Stimulated activated CD4-positive, alpha-beta T cell treated with anti-CD3 and anti-CD28 coated beads, TNF-alpha, amount 100 ng/mL, for 1 hour (primary cell): ENCODE measurements at regions not wholly inside any gene's neighbourhood (a gene's known extent, or its start where the extent isn't known, plus 50 kb on each side); places are given as distances from the start of the nearest gene placed in this dataset.
"Not testable (repeated sequence)": the region's sequence is repeated elsewhere in the genome, so short reads cannot be mapped to it uniquely, and the experiment has no call there.

ENCODE experiments used
- DNase-seq, 3 donors: peaks; one replicate each; pipeline ENCODE4 v3.0.0-alpha.2; 2020; ENCODE audit warnings: low read depth in 3 of 3, low spot score in 1 of 3

DNA sequence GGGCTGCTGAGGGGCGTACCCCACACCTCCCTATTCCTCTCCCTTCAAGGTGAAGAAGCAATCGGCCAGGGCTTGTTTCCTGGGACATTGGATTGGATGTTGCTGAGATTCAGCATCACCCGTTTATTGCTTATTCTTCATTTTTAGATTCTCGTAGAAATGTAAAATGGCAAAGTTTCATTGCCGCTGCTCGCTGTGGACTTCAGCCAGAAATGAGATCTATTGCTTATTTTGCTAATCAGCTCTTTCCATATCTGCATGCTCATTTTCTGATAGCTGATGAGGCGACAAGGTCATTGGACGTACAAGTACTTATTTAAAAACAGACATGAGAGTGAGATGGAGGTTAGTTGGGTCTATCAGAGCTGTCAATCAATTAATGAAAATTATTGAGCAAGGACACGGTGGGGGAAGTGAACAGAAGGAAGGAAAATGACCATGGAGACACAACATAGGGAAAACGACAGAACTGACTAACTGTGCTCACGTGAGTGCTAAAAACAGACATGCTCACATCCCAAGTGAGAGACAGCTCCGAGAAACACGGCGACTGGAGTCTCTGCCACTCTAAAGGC is 471.2 kb downstream of the NR2F2 start:
- no peak for DNase-seq

DNA sequence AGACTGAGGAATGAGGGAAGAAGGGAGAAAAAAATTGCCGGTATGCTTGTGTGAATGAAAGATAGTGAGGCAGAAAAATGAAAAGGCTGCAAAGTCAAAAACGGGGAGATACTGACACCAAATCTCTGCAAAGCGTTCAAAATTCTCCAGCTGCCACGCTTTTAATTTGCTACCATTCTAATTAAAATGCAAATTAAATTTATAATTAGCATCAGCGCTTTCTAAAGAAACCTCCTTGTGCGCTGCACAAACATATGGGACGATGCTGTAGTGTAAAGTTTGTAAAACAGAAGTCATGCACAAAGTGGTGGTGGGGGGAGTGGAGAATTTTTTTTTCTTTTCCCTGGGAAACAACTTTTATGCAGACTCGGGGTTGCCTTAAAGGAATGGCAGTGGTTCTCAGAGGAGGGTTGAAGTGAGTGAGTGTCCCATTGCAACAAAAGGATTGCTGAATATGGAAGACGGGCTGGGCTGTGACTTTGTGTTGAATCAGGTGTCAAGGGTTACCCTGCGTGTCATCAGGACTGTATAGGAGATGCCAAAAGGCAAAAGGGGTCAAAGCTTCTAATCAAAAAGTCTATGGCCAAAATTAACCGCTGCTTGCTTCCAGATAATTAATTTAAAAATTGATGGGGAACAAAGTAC is 472.2 kb downstream of the NR2F2 start:
- DNase-seq = no peak

DNA sequence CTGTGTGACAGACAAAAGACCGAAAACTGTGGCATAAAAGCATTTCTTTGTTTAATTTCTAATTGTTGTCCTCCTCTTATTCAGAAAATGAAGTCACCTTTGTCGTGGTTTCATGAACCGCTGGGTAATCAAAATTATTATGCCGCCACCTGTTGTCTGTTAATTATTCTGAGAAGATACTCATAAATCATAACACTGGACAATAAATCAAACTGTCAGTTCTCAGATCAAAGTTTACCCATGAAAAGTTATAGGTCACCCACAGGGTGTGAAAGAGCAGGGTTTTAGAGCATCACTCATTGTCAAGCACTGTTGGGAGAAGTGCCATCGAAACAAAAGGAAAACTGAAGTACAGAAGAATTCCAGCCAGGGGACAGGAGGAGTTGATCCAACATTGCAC is 474.3 kb downstream of the NR2F2 start:
- DNase-seq = no peak

DNA sequence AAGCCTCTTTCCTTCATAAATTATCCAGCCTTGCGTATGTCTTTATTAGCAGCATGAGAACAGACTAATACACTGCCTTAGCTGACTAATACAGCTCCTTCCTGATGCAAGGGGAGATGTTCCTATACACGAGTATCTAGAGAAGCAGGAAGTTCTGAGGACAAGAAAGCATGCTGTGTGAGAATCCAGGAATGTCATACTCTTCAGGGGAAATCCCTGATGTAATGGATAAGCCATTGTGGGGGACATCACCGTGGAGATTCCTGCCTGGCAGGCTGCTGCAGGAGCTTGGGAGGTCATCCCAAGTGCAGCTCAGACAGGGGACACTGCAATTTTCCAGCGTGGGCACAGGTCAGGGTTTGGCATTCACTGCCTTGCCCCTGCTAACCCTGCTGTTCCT is 476.9 kb downstream of the NR2F2 start:
- no peak for DNase-seq

DNA sequence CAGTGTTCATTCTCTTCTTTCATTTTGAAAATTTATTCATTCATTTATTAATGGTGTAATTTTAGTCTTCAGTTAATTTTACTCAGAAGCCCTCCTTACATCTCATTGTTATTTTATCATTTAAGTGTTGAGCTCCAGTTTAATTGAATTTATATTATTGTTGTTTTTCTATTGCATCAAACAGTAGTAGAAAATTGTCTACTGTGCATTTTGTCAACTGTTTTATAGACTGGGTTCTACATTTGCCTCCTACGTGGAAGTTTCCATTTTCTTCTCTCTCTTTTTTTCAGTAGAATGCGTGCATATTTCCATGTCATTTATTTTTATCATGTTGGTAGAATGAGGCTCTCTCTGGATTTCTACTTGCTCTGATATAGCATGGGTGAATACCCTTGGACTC is 487.4 kb downstream of the NR2F2 start:
- no peak for DNase-seq

DNA sequence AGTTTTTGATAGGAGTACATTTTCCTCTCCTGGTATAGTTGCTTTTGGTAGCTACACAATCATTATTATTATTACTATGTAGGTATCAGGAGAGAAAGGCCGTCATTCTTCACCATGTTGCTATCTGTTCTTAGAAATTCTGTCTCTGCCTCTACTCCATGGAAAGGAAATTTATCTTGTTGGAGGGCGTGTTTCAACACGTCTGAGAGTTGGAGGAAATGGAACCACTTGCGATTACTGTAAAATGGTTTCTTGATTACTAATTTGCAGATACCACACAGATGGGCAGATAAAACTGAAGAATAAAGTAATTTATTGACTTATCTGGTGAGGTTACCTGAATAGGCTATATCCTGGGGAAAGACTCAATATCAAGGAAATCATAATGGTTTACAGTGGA is 488.4 kb downstream of the NR2F2 start:
- no peak for DNase-seq

DNA sequence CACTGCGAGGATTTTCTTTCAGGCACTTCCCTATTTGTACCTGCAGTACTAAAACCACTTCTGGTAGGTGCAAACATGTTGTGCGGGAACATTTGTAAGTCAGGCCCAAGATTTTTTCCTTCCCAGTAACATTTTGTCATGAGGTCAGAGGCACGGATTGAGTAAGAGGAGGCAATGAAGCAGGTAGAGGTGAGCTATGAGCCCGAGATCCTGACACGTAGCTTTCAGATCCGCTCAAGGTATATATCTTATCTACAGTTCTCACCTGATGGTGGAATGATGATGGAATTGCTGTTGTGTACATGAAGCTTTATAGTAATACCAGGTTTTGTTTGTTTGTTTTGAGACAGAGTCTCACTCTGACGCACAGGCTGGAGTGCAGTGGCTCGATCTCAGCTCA is 497.5 kb downstream of the NR2F2 start:
- no peak for DNase-seq

DNA sequence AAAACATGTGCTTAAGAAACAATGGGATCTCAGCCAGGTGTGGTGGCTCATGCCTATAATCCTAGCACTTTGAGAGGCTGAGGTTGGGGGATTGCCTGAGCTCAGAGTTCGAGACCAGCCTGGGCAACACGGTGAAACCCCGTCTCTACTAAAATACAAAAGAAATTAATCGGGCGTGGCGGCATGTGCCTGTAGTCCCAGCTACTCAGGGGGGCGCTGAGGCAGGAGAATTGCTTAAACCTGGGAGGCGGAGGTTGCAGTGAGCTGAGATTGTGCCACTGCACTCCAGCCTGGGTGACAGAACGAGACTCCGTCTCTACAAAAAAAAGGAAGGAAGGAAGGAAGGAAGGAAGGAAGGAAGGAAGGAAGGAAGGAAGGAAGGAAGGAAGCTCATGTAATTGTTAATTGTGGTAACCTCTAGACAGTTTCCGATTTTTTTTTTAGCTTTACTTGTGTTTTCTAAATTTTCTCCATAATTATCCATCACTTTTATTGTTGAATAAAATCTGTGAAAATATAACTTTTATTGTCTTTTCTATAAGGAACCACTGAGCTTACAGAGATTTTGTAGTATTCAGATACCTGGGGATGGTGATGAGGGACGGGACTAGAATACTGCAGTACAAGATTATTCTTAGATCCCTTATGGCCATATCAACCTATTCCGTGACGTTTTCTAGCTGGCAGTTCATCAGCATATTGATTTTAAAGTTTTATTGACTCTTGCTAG is 506.9 kb downstream of the NR2F2 start:
- no peak for DNase-seq

DNA sequence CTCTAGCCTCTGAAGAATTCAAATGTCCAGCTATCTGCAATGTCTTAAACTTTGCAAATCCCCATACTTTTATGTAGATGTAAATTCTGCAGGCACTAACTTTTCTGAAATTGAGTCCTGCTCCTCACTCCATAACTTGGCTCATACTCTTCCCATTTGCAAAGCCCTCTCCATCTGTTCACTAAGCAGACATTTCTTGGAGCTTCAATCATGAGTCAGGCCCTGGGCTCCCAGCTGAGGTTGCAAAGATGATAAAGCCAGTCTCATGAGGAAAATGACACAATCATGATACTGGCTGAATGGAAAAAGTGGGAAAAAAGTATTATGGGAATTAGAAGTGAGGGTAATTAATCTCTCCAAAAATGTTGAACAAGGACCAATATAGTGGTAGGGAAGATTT is 507.6 kb downstream of the NR2F2 start:
- DNase-seq = no peak

DNA sequence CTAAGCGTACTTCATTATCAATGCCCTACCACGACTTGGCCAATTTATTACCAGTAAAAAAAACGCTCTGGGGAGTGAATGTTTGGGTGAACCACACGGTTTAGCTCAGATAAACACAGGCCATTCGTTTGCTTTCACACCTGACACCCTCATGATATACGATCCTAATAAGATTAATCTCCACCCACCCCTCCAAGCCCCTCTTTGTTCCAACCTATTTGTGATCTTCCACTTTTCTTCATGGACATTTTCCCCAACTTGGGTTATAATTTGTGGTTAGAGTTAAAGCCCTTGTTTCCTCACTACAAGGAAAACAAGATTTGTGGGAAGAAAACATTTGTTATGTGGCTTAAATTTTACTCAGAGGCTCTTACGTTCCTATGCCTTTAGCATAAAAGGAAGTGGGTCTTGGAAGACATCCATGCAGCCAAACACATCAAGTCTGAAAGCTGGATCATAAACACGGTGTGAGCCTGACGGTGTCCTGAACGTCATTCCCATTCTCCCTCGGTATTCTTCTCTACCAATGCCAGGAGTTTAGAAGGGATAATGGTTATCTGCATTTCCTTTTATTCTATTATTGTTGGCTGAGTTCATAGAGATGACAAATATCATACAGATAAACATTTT is 518.9 kb downstream of the NR2F2 start:
- DNase-seq = no peak

DNA sequence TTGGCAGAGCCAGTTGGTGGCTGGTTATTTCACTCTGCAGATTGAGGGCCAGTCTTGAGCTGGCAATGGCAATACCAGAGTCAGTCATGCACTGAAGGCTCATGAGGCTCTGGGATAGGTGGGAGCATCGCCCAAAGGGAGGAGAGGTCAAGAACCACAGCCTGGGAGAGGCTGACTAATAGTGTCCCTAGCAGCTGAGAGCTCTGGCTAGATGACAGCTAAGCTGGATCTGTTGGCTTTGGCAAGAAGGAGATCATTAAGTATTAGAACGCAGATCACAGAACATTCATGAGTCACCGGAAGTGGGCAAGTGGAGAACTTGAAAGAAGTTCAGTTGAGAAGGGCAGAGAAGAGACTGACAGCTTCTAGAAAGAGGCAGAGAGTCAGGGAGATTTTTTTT is 521.1 kb downstream of the NR2F2 start:
- DNase-seq = no peak

DNA sequence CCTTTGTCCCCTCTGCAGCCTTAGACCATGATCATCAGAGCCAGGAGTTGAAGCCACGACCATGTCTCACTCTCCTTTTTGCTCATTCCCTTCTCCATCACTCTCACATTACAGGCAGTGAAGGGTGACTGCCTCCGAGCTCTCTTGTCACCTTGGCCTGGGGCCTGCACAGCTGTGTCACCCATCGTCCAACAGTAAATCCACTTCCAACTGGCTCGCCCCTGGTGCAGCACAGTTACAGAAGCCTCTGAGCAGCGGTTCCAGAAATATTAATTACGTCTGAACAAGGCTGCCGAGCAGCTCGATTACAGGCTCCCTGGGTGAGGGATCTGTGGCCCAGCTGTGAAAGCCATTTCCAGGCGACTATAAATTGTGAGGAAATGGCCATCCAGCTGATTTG is 528.2 kb downstream of the NR2F2 start:
- DNase-seq = no peak

DNA sequence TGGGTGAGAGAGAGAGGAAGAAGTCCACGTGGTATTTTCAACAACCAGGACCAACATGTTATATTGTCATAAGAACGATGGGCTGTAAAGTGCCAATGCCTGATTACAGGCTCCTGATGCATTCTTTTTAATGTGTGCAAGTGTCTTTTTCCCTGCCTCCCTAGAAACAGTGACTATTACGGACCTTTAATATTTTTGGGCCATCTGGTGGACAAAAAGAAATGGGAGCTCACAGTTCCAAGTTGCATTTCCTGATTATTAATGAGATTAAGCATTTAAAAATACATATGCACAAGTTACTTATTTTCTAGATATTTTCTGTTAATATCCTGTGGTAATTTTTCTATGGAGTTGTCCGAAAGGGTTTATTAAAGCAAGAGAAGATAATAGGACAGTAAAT is 530.2 kb downstream of the NR2F2 start:
- no peak for DNase-seq

DNA sequence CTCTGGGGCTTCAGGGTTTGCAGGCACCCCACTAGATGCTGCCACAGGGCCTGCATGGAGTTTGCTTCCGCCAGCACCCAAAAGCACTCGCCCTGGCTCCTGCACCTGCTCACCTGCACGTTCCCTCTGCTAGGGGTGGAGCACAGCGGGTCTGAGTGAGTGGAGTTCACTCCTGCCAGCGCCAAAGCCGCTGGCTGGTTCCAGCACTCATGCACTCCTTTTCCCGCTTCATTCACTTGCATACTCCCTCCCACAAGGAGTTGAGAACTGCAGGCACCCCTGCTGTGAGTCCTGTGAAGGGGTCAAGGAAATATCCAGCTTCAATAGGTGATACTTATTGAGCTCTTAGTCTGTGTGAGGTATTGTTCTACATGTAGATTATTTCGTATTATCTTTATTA is 537.5 kb downstream of the NR2F2 start:
- DNase-seq = no peak

DNA sequence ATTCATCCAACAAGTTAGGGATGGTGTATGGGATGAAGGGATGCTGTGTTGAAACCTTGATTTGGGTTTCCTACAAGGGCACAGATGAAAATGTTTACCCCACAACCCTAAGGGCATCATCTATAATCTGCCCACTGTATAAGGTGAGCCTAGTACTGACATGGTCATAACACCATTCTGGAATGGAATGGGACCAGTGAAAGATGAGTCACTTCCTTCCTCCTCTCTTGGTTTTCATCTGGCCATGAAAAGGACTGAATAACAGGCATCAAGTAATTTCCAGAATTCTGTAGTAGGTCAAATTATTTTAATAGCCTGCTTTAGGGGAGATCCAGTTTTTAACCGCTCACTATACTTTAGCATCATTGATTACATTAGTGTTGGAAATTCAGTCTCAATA is 538.6 kb downstream of the NR2F2 start:
- DNase-seq = no peak

DNA sequence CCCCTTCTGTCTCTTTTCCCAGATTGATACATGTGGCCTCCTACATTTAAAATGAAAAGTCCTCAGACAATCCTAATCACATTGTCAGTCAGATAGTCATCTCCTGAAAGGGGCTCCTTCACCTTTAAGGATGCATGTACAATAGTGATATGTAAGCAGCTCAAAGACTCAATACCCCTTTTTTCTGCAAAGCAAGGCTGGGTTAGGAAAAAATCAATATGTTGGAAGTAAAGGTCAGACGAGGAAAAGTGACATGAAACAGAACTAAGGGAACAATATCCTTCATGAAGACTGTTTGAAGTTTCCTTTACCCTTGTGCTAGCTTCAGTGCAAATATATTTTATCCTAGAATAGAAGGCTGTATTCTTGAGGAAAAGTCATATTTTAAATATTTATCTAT is 539.3 kb downstream of the NR2F2 start:
- DNase-seq = no peak

DNA sequence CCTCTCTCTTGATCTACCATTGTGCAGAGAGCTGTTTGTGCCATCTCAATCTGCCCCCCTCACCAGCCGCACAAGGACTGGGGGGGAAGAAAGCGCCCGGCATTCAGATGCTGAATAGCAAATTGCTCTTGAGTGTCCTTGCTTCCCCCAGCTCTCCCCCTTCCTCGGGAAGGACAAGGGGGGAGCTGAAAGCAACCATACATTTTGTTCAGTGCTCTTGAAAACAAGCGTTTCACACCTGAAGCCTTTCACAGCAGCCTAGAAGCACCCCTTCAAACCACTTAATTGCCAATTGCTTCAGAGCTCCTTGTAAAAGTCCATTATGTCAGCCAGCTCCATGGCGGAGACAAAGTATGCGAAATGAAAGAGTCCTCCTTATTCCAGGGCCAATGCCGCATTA is 540.1 kb downstream of the NR2F2 start:
- DNase-seq = no peak

DNA sequence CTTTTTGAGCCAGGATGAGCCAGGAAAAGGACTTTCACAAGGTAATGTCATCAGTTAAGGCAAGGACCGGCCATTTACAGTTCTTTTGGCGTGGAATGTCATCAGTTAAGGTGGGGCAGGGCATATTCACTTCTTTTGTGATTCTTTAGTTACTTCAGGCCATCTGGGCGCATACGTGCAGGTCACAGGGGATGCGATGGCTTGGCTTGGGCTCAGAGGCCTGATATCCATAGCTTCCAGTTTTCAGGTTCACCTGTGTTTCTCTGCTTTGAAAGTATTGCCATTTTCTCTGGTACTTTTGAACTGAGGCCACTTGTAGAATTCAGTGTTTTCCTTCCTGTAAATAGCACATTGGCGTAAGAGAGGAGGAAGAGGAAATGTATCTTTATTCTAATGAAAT is 546.9 kb downstream of the NR2F2 start:
- DNase-seq = not testable (repeated sequence)

DNA sequence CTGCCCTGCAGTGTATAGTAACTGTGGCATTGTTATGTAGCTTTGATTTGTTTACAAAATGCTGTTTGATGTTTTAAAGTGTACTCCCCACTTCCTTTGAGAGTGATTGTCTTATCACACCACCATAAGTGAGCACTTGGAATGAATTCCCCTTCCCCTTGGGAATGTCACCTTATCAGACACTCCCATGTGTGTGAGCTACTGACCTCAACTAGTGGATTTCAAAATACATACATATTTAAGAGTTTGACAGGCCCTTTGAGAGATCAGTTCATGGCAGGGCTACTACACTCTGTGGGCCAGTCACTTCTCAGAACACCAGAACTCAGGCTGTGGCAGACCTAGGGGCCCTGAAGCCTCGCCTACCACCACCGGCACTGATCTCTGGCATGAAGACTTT is 547.6 kb downstream of the NR2F2 start:
- no peak for DNase-seq

DNA sequence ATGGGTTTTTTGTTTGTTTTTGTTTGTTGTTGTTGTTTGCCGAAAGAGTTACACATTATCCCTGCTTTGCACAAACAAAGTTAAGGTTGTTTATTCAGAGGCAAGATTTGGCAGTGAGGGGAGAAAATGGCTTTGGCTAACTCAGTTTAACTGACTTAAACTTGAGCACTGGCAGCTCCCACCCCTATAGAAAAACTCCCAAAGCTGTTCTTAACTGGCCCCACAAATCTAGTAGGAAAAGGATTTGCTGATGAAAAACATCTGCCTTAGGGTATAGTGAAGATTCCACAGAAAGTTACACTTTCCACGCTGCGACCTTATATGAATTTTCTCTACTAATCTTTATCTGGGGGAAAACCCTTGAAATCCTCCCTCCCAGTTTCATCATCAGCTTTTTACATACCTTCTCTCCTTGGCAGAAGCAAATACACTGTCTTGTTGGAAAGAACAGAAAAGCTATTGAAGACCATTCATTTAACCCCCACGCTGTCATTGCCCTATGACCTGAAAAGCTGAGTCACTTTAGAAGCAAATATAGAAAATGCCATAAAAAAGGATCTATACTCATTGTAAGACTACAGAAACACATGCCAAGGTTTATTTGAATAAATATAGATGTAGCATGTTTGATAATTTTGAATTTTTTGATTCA is 551.7 kb downstream of the NR2F2 start:
- DNase-seq = no peak

DNA sequence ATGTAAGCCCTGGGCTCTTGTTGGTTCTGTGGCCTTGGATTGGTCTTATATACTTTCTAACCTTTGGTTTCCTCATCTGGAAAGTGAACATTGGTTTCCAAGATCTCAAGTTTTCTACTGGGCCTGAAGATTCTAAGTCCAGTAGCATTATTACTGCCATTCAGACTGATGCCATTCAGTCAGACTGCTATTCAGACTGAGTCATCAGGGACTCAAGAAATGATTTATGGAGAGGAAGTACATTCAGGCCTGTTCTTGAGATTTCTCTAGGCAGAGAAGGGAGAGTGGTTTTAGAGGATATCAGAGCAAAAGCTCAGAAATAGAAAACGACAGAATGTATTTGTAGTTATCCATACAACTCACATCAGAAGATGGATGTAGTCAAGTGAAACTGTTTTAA is 557.2 kb downstream of the NR2F2 start:
- DNase-seq = no peak

DNA sequence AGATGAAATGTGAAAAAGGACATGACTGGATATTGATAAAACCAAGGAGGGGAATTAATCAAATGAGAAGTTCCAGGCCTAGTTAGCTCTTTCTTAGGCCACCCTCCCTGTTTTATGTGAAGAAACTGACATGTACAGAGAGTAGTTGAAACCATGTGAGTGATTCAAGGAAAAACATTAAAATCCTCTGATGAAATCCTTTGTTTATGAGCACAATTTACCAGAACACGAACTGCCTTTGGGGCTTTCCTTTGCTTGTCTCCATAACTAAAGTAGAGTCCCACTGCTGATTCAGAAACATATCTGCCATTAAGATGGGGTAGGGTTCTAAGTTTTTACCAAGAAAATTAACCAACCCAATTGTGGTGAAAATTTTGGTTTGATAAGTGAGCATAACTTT is 558.3 kb downstream of the NR2F2 start:
- DNase-seq = no peak
